H1 (cell line): ENCODE measurements at regions not wholly inside any gene's neighbourhood (a gene's known extent, or its start where the extent isn't known, plus 50 kb on each side); places are given as distances from the start of the nearest gene placed in this dataset.

ENCODE experiments used
- CTCF ChIA-PET: fragments of 300-600 bp; sonication (Branson Sonifier 250); formaldehyde crosslinking; loops from one replicate; lab custom pipeline; 2021; ENCODE audit not compliant: partially characterized antibody; lab: Charles Lee
- POLR2A ChIA-PET: fragments of 300-600 bp; sonication (Branson Sonifier 250); formaldehyde crosslinking; loops from one replicate; lab custom pipeline; 2021; ENCODE audit warnings: inconsistent platforms; ENCODE audit not compliant: partially characterized antibody; lab: Charles Lee
- DNase-seq, 2 experiments: peaks; one replicate each; pipeline versions ENCODE4 v3.0.0 to v3.0.0-alpha.2; 2010 to 2022; ENCODE audit warnings: low spot score in 2 of 2, low read depth in 1 of 2, mixed read lengths in 1 of 2
- FAIRE-seq: peaks from 2 replicates; lab custom pipeline; 2011; peaks lifted over from hg19 to GRCh38; lab: Jason Lieb, UNC
- H2AFZ ChIP-seq: 2 replicates; pipeline ENCODE4 v1.8.1; 2012; ENCODE audit warnings: low read length, inconsistent platforms
- H2AK5ac ChIP-seq: 2 replicates; pipeline ENCODE4 v1.6.1; 2013; ENCODE audit warnings: low read depth, low read length
- H2BK120ac ChIP-seq: replicated peaks from 2 replicates; pipeline ENCODE3; 2013; ENCODE audit warnings: low read depth, low read length, inconsistent platforms
- H2BK12ac ChIP-seq: 2 replicates; pipeline ENCODE4 v1.6.1; 2013; ENCODE audit warnings: low read depth, low read length
- H2BK15ac ChIP-seq: 2 replicates; pipeline ENCODE4 v1.6.1; 2013; ENCODE audit warnings: low read length
- H2BK20ac ChIP-seq: 2 replicates; pipeline ENCODE4 v1.6.1; 2013; ENCODE audit warnings: low read length
- H2BK5ac ChIP-seq: 2 replicates; pipeline ENCODE4 v1.6.1; 2013; ENCODE audit warnings: low read depth, low read length
- H3K14ac ChIP-seq: 2 replicates; pipeline ENCODE4 v1.6.1; 2013; ENCODE audit warnings: inconsistent platforms; ENCODE audit not compliant: insufficient read length
- H3K18ac ChIP-seq: 2 replicates; pipeline ENCODE4 v1.6.1; 2013; ENCODE audit warnings: low read length; ENCODE audit errors: extremely low read depth
- H3K23ac ChIP-seq: 2 replicates; pipeline ENCODE4 v1.6.1; 2013; ENCODE audit warnings: inconsistent platforms; ENCODE audit not compliant: insufficient read length
- H3K23me2 ChIP-seq: 2 replicates; pipeline ENCODE4 v1.6.1; 2013; ENCODE audit warnings: low read depth, low read length
- H3K27ac ChIP-seq: 2 replicates; pipeline ENCODE4 v1.6.1; 2011; ENCODE audit warnings: low read depth, low read length, inconsistent platforms
- H3K27me3 ChIP-seq, 4 experiments: replicated peaks in 1 of 4; 1 replicate in 1 of 4; 2 replicates in 3 of 4; pipeline versions ENCODE4 v1.6.1 to v1.8.1; 2011 to 2013; ENCODE audit warnings: low read length in 3 of 4, mild to moderate bottlenecking in 3 of 4, inconsistent platforms in 2 of 4, mixed read lengths in 2 of 4, moderate library complexity in 1 of 4; ENCODE audit not compliant: control insufficient read depth in 3 of 4, insufficient read depth in 3 of 4; ENCODE audit errors: extremely low read depth in 1 of 4
- H3K36me3 ChIP-seq, 4 experiments: 2 replicates each; pipeline versions ENCODE4 v1.6.1 to v1.8.1; 2011 to 2013; ENCODE audit warnings: mild to moderate bottlenecking in 4 of 4, low read length in 3 of 4, moderate library complexity in 2 of 4, control low read depth in 1 of 4, inconsistent platforms in 1 of 4; ENCODE audit not compliant: insufficient read depth in 4 of 4, control insufficient read depth in 2 of 4
- H3K4ac ChIP-seq: replicated peaks from 2 replicates; pipeline ENCODE3; 2013; ENCODE audit warnings: low read length, low read depth, mixed read lengths, inconsistent platforms; ENCODE audit not compliant: insufficient read length
- H3K4me1 ChIP-seq, 4 experiments: replicated peaks in 1 of 4; 1 replicate in 1 of 4; 2 replicates in 3 of 4; pipeline versions ENCODE4 v1.6.1 to v1.8.1; 2011 to 2013; ENCODE audit warnings: low read length in 3 of 4, inconsistent platforms in 2 of 4, mixed read lengths in 1 of 4; ENCODE audit not compliant: insufficient read depth in 4 of 4, control insufficient read depth in 3 of 4
- H3K4me2 ChIP-seq, 2 experiments: 2 replicates each; pipeline versions ENCODE4 v1.6.1 to v1.8.1; 2011 to 2013; ENCODE audit warnings: low read depth in 2 of 2, low read length in 2 of 2, control low read depth in 1 of 2, inconsistent platforms in 1 of 2, mild to moderate bottlenecking in 1 of 2; ENCODE audit not compliant: insufficient read depth in 1 of 2
- H3K4me3 ChIP-seq, 4 experiments: fragments of 200-600, 300-600 bp in 1 of 4; sonication (generic), shearing (Covaris generic), sonication (Bioruptor Twin) in 1 of 4; 2 replicates each; pipeline versions ENCODE4 v1.5.1 to v1.8.1; 2011 to 2016; ENCODE audit warnings: low read length in 4 of 4, low read depth in 3 of 4, control low read depth in 2 of 4, inconsistent platforms in 2 of 4, mild to moderate bottlenecking in 2 of 4, mixed read lengths in 1 of 4, moderate library complexity in 1 of 4; ENCODE audit not compliant: insufficient read depth in 2 of 4; ENCODE audit errors: extremely low read depth in 1 of 4
- H3K56ac ChIP-seq: replicated peaks from 2 replicates; pipeline ENCODE3; 2013; ENCODE audit warnings: low read depth, mild to moderate bottlenecking, mixed read lengths, low read length, inconsistent platforms; ENCODE audit not compliant: insufficient read length
- H3K79me1 ChIP-seq: 2 replicates; pipeline ENCODE4 v1.6.1; 2013; ENCODE audit warnings: low read depth, low read length, control low read depth
- H3K79me2 ChIP-seq, 2 experiments: 2 replicates each; pipeline versions ENCODE4 v1.6.1 to v1.8.1; 2012 to 2013; ENCODE audit warnings: low read length in 2 of 2, mild to moderate bottlenecking in 2 of 2, inconsistent platforms in 1 of 2; ENCODE audit not compliant: insufficient read depth in 2 of 2, control insufficient read depth in 1 of 2
- H3K9ac ChIP-seq, 4 experiments: replicated peaks in 1 of 4; 1 replicate in 1 of 4; 2 replicates in 3 of 4; pipeline versions ENCODE4 v1.6.1 to v1.8.1; 2011 to 2013; ENCODE audit warnings: low read depth in 3 of 4, low read length in 3 of 4, control low read depth in 2 of 4, mild to moderate bottlenecking in 2 of 4, moderate library complexity in 2 of 4, inconsistent platforms in 1 of 4; ENCODE audit errors: extremely low read depth in 1 of 4
- H3K9me3 ChIP-seq, 2 experiments: 2 replicates each; pipeline versions ENCODE4 v1.6.1 to v1.8.1; 2012 to 2013; ENCODE audit warnings: mild to moderate bottlenecking in 2 of 2, moderate library complexity in 2 of 2, control low read depth in 1 of 2, inconsistent platforms in 1 of 2, low read depth in 1 of 2, low read length in 1 of 2, mixed read lengths in 1 of 2; ENCODE audit not compliant: insufficient read depth in 2 of 2
- H4K20me1 ChIP-seq, 2 experiments: replicated peaks in 1 of 2; 2 replicates each; pipeline versions ENCODE3 to v1.8.1; 2011 to 2013; ENCODE audit warnings: inconsistent platforms in 2 of 2, low read length in 2 of 2, mild to moderate bottlenecking in 1 of 2; ENCODE audit not compliant: insufficient read depth in 2 of 2, control insufficient read depth in 1 of 2
- H4K5ac ChIP-seq: 2 replicates; pipeline ENCODE4 v1.6.1; 2013; ENCODE audit warnings: low read length, low read depth, mixed read lengths, inconsistent platforms; ENCODE audit not compliant: insufficient read length
- H4K8ac ChIP-seq: 2 replicates; pipeline ENCODE4 v1.8.0; 2013; ENCODE audit warnings: mild to moderate bottlenecking, moderate library complexity, low read length, inconsistent platforms; ENCODE audit not compliant: insufficient read depth; ENCODE audit errors: extremely low read depth
- H4K91ac ChIP-seq: replicated peaks from 2 replicates; pipeline ENCODE3; 2013; ENCODE audit warnings: low read length, mixed read lengths, inconsistent platforms; ENCODE audit not compliant: insufficient read length
- BACH1 ChIP-seq: IDR thresholded peaks from 2 replicates; pipeline ENCODE4 v1.6.1; 2012; ENCODE audit warnings: low read length, improper control_type of control experiment
- CHD2 ChIP-seq: IDR thresholded peaks from 2 replicates; pipeline ENCODE4 v1.6.1; 2012; ENCODE audit warnings: low read length, improper control_type of control experiment
- GABPA ChIP-seq: IDR thresholded peaks from 2 replicates; pipeline ENCODE4 v1.6.1; 2011; ENCODE audit warnings: mild to moderate bottlenecking, low read length, moderate library complexity, borderline replicate concordance; ENCODE audit not compliant: insufficient read depth
- GTF2F1 ChIP-seq: IDR thresholded peaks from 2 replicates; pipeline ENCODE4 v1.6.1; 2012; ENCODE audit warnings: low read depth, low read length, improper control_type of control experiment, borderline replicate concordance
- JUN ChIP-seq: IDR thresholded peaks from 2 replicates; pipeline ENCODE4 v1.6.1; 2011; ENCODE audit warnings: low read depth, mild to moderate bottlenecking, improper control_type of control experiment, low read length
- KDM1A ChIP-seq: fragments of 200-600, 300-600 bp; sonication (generic); IDR thresholded peaks from 2 replicates; pipeline ENCODE4 v1.7.1; 2016; ENCODE audit warnings: mild to moderate bottlenecking, low read length, borderline replicate concordance
- PHF8 ChIP-seq: fragments of 200-600 bp; sonication (generic); conservative IDR thresholded peaks from 2 replicates; pipeline ENCODE4 v1.7.1; 2012; ENCODE audit warnings: low read depth, mild to moderate bottlenecking, inconsistent platforms, low read length, moderate library complexity
- POLR2AphosphoS5 ChIP-seq: IDR thresholded peaks from 2 replicates; pipeline ENCODE4 v1.6.1; 2011; ENCODE audit warnings: low read depth, low read length
- SIN3A ChIP-seq, 2 experiments: IDR thresholded peaks in 1 of 2; conservative IDR thresholded peaks in 1 of 2; 2 replicates each; pipeline ENCODE4 v1.6.1; 2011 to 2012; ENCODE audit warnings: low read length in 2 of 2, improper control_type of control experiment in 1 of 2, low read depth in 1 of 2, mild to moderate bottlenecking in 1 of 2
- SP2 ChIP-seq: IDR thresholded peaks from 2 replicates; pipeline ENCODE4 v1.6.1; 2012; ENCODE audit warnings: mild to moderate bottlenecking, low read length, inconsistent platforms
- SUZ12 ChIP-seq: fragments of 200-600 bp; sonication (generic); IDR thresholded peaks from 2 replicates; pipeline ENCODE4 v1.6.1; 2012; ENCODE audit warnings: mild to moderate bottlenecking, inconsistent platforms, low read length, moderate library complexity, mixed read lengths
- YY1 ChIP-seq: IDR thresholded peaks from 2 replicates; pipeline ENCODE4 v1.6.1; 2011; ENCODE audit warnings: low read depth, mild to moderate bottlenecking, low read length
- ZNF274 ChIP-seq: IDR thresholded peaks from 2 replicates; pipeline ENCODE4 v1.7.0; 2012; ENCODE audit warnings: low read length, borderline replicate concordance; ENCODE audit errors: extremely low read depth
- WGBS, 2 experiments: shearing (Covaris generic) in 1 of 2; methylation state at CpG; one replicate each; pipeline versions ENCODE4 v1.1.6 to v1.1.7; 2013 to 2015; ENCODE audit warnings: low lambda C conversion rate in 2 of 2, mixed read lengths in 2 of 2, inconsistent platforms in 1 of 2, low coverage in 1 of 2, missing lambda C conversion rate in 1 of 2; ENCODE audit not compliant: insufficient replicate concordance in 2 of 2, insufficient coverage in 1 of 2, insufficient read length in 1 of 2; ENCODE audit errors: extremely low coverage in 1 of 2, missing lambda C conversion rate in 1 of 2; 5-methylcytosine and 5-hydroxymethylcytosine counted together
- TF ChIP-seq, protein P1 (sequence below): IDR thresholded peaks from 2 replicates; pipeline ENCODE4 v1.6.1; 2011; ENCODE audit warnings: low read length, improper control_type of control experiment

DNA sequence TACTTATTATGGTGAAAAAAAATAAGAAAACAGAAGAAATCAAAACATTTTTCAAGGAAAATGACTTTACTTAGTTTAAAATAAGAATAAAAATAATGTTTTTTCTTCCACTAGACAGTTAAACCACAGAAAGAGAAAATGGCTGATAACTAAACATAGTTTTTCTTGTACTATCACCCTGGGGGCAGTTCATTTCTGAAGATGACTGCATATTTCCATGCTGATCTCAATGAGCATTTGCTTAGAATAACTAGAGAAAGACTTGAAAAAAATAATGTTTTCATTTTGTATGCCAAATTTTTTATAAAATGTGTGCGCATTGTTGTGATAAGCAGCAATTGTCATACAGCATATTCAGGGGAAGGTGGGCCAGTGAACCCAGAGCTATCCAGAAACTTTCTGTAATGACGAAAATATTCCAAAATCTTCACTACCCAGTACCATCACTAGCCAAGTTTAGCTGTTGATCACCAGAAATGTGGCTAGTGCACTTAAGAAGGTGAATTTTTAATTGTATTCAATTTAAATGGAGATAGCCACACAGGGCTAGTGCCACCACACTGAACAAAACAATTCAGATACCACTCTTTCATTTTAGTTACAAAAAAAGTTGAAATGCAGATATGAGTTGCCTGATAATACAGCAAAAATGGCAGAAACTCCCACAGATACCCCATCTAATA is 513.4 kb upstream of the NETO1 start:
- no peaks in the 10 kb centered on the region for H3K9me3 ChIP-seq
- H4K5ac ChIP-seq, result no peak overlapping the region
- no peak overlapping the region for H4K8ac ChIP-seq
- H3K36me3 ChIP-seq, result no peaks in the 10 kb centered on the region
- no peak overlapping the region for H3K4me2 ChIP-seq
- WGBS, 2 experiments, result 90% methylated on average over 2 of the region's 2 CpGs; no CpG with 5 or more reads in 1 of the 2 experiments
- no peaks in the 10 kb centered on the region for H3K79me1 ChIP-seq
- H2BK15ac ChIP-seq, result no peak overlapping the region
- no peak overlapping the region for H2BK20ac ChIP-seq
- H3K4me1 ChIP-seq, result no peaks in the 10 kb centered on the region
- no peak overlapping the region for H3K56ac ChIP-seq
- ChIA-PET POLR2A (no interaction called here), CTCF (no interaction called here)
- DNase-seq (no peak), FAIRE-seq (no peak)
- no peak overlapping the region for H2AFZ ChIP-seq
- H3K79me2 ChIP-seq, result no peaks in the 10 kb centered on the region
- no peak overlapping the region for H3K23ac ChIP-seq
- no peak overlapping the region for H4K91ac ChIP-seq
- H2AK5ac ChIP-seq, result no peak overlapping the region
- H3K14ac ChIP-seq, result no peak overlapping the region
- H4K20me1 ChIP-seq, result no peaks in the 10 kb centered on the region
- H2BK12ac ChIP-seq, result no peak overlapping the region
- no peak overlapping the region for H3K4me3 ChIP-seq
- no peaks in the 10 kb centered on the region for H3K23me2 ChIP-seq
- no peak overlapping the region for H3K4ac ChIP-seq
- no peak overlapping the region for H2BK5ac ChIP-seq
- no peak overlapping the region for H3K18ac ChIP-seq
- H2BK120ac ChIP-seq, result no peak overlapping the region
- H3K27me3 ChIP-seq, result no peaks in the 10 kb centered on the region
- H3K27ac ChIP-seq, result no peak overlapping the region
- H3K9ac ChIP-seq, result no peak overlapping the region
- TF ChIP-seq YY1 (no peak), SUZ12 (no peak), GTF2F1 (no peak), CHD2 (no peak), BACH1 (no peak), GABPA (no peak), SP2 (no peak), PHF8 (no peak), POLR2AphosphoS5 (no peak), JUN (no peak), SIN3A (conservative IDR thresholded peaks at IDR 0.05 in 1 of 2, IDR thresholded peaks at IDR 0.05 in 1 of 2; ENCODE audit: low read depth in 1 of 2, low read length in 2 of 2) (no peak), KDM1A (no peak), ZNF274 (no peak)
- TF ChIP-seq, protein P1, sequence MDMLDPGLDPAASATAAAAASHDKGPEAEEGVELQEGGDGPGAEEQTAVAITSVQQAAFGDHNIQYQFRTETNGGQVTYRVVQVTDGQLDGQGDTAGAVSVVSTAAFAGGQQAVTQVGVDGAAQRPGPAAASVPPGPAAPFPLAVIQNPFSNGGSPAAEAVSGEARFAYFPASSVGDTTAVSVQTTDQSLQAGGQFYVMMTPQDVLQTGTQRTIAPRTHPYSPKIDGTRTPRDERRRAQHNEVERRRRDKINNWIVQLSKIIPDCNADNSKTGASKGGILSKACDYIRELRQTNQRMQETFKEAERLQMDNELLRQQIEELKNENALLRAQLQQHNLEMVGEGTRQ, result no peak
